ENCODE measurements at regions not wholly inside any gene's neighbourhood (a gene's known extent, or its start where the extent isn't known, plus 50 kb on each side); places are given as distances from the start of the nearest gene placed in this dataset.

GRCh38 chr1:71240656-71241055 lies 159.8 kb upstream of the ZRANB2 start:
- no peak for TF ChIP-seq CTCF (IDR thresholded peaks at IDR 0.05; ENCODE audit: control extremely low read depth, extremely low read depth)
- Histone ChIP-seq H3K27ac (ENCODE audit: low read depth in 1 of 2, low read length in 1 of 2) (no peak overlapping the region), H3K9me3 (ENCODE audit: control insufficient read depth in 4 of 4, insufficient read depth in 3 of 4, low read length in 3 of 4) (no peaks in the 10 kb centered on the region), H3K9ac (ENCODE audit: insufficient read depth in 1 of 2, low read length in 2 of 2) (no peak overlapping the region), H3K36me3 (ENCODE audit: control insufficient read depth in 4 of 4, insufficient read depth in 4 of 4, low read length in 4 of 4) (no peaks in the 10 kb centered on the region), H3K4me3 (no peak overlapping the region), H3K27me3 (ENCODE audit: control insufficient read depth in 3 of 3, insufficient read depth in 3 of 3, low read length in 2 of 3) (no peaks in the 10 kb centered on the region), H3K4me1 (ENCODE audit: control insufficient read depth in 5 of 5, insufficient read depth in 5 of 5, low read length in 5 of 5) (no peaks in the 10 kb centered on the region)
- 96 to 100% methylated on average over 1 of the region's 1 CpG for WGBS, 2 donors
- DNase-seq (no peak), ATAC-seq (ENCODE audit: insufficient read depth, low FRiP score) (no peak)

- Histone ChIP-seq H3K36me3 (ENCODE audit: control insufficient read depth in 4 of 4, insufficient read depth in 4 of 4, low read length in 4 of 4) (no peaks in the 10 kb centered on the region), H3K4me3 (no peak overlapping the region), H3K27ac (ENCODE audit: low read depth in 1 of 2, low read length in 1 of 2) (no peak overlapping the region), H3K27me3 (ENCODE audit: control insufficient read depth in 3 of 3, insufficient read depth in 3 of 3, low read length in 2 of 3) (no peaks in the 10 kb centered on the region), H3K4me1 (ENCODE audit: control insufficient read depth in 5 of 5, insufficient read depth in 5 of 5, low read length in 5 of 5) (no peaks in the 10 kb centered on the region), H3K9ac (ENCODE audit: insufficient read depth in 1 of 2, low read length in 2 of 2) (no peak overlapping the region), H3K9me3 (ENCODE audit: control insufficient read depth in 4 of 4, insufficient read depth in 3 of 4, low read length in 3 of 4) (no peaks in the 10 kb centered on the region)
- ATAC-seq (ENCODE audit: insufficient read depth, low FRiP score) (no peak), DNase-seq (no peak)
- WGBS, 2 donors, result 77 to 89% methylated on average over 2 of the region's 2 CpGs
- TF ChIP-seq CTCF (IDR thresholded peaks at IDR 0.05; ENCODE audit: control extremely low read depth, extremely low read depth), result no peak
Observed at GRCh38 chr1:71236503-71236902, 155.7 kb upstream of the ZRANB2 start.

- ATAC-seq (ENCODE audit: insufficient read depth, low FRiP score) (no peak), DNase-seq (no peak)
- Histone ChIP-seq H3K4me3 (no peak overlapping the region), H3K27me3 (ENCODE audit: control insufficient read depth in 3 of 3, insufficient read depth in 3 of 3, low read length in 2 of 3) (no peaks in the 10 kb centered on the region), H3K36me3 (ENCODE audit: control insufficient read depth in 4 of 4, insufficient read depth in 4 of 4, low read length in 4 of 4) (no peaks in the 10 kb centered on the region), H3K9me3 (ENCODE audit: control insufficient read depth in 4 of 4, insufficient read depth in 3 of 4, low read length in 3 of 4) (no peaks in the 10 kb centered on the region), H3K4me1 (ENCODE audit: control insufficient read depth in 5 of 5, insufficient read depth in 5 of 5, low read length in 5 of 5) (no peaks in the 10 kb centered on the region), H3K9ac (ENCODE audit: insufficient read depth in 1 of 2, low read length in 2 of 2) (no peak overlapping the region), H3K27ac (ENCODE audit: low read depth in 1 of 2, low read length in 1 of 2) (no peak overlapping the region)
- WGBS, 2 donors, result 97% methylated on average over 1 of the region's 1 CpG
- no peak for TF ChIP-seq CTCF (IDR thresholded peaks at IDR 0.05; ENCODE audit: control extremely low read depth, extremely low read depth)
Observed at GRCh38 chr1:71233645-71234044, 152.8 kb upstream of the ZRANB2 start.

- Histone ChIP-seq H3K4me1 (ENCODE audit: control insufficient read depth in 5 of 5, insufficient read depth in 5 of 5, low read length in 5 of 5) (peaks cover 0 to 3% (median 0%) of the 10 kb centered on the region in 5 donors), H3K4me3 (no peak overlapping the region), H3K27me3 (ENCODE audit: control insufficient read depth in 3 of 3, insufficient read depth in 3 of 3, low read length in 2 of 3) (no peaks in the 10 kb centered on the region), H3K36me3 (ENCODE audit: control insufficient read depth in 4 of 4, insufficient read depth in 4 of 4, low read length in 4 of 4) (no peaks in the 10 kb centered on the region), H3K27ac (ENCODE audit: low read depth in 1 of 2, low read length in 1 of 2) (no peak overlapping the region), H3K9me3 (ENCODE audit: control insufficient read depth in 4 of 4, insufficient read depth in 3 of 4, low read length in 3 of 4) (no peaks in the 10 kb centered on the region), H3K9ac (ENCODE audit: insufficient read depth in 1 of 2, low read length in 2 of 2) (no peak overlapping the region)
- ATAC-seq (ENCODE audit: insufficient read depth, low FRiP score) (no peak), DNase-seq (no peak)
- 83 to 88% methylated on average over 5 of the region's 5 CpGs for WGBS, 2 donors
- TF ChIP-seq CTCF (IDR thresholded peaks at IDR 0.05; ENCODE audit: control extremely low read depth, extremely low read depth), result no peak
Observed at GRCh38 chr1:71232786-71233185, 152.0 kb upstream of the ZRANB2 start.
